Left ventricle myocardium inferior (tissue), 1 donor: ENCODE measurements at regions not wholly inside any gene's neighbourhood (a gene's known extent, or its start where the extent isn't known, plus 50 kb on each side); places are given as distances from the start of the nearest gene placed in this dataset.

Source experiments
- DNase-seq: peaks from one replicate; pipeline ENCODE4 v3.0.0-alpha.2; 2020
- H3K27ac ChIP-seq: fragments of 200-600 bp; replicated peaks from 2 replicates; pipeline ENCODE4 v1.8.0; 2021
- H3K27me3 ChIP-seq: fragments of 200-600 bp; 2 replicates; pipeline ENCODE4 v1.8.0; 2021; ENCODE audit warnings: low read depth
- H3K36me3 ChIP-seq: fragments of 200-600 bp; 2 replicates; pipeline ENCODE4 v1.8.0; 2021
- H3K4me1 ChIP-seq: fragments of 200-600 bp; 2 replicates; pipeline ENCODE4 v1.8.0; 2021
- H3K4me3 ChIP-seq: fragments of 200-600 bp; 2 replicates; pipeline ENCODE4 v1.8.0; 2021; ENCODE audit warnings: mild to moderate bottlenecking, moderate library complexity
- H3K9me3 ChIP-seq: fragments of 200-600 bp; replicated peaks from 2 replicates; pipeline ENCODE4 v1.8.0; 2021
- intact Hi-C: fragments of 100-400 bp; cut with micrococcal nuclease; formaldehyde crosslinking; loops from one replicate; pipeline ENCODE4 v1.11.0; 2022
- TF ChIP-seq, protein P1 (sequence below): fragments of 200-600 bp; IDR thresholded peaks from 2 replicates; pipeline ENCODE4 v1.8.0; 2021; ENCODE audit warnings: antibody characterized with exemption, mild to moderate bottlenecking, borderline replicate concordance
- donor health status: DM: no; HTN: yes; CAD: no; lungs with severe emphysema.

DNA sequence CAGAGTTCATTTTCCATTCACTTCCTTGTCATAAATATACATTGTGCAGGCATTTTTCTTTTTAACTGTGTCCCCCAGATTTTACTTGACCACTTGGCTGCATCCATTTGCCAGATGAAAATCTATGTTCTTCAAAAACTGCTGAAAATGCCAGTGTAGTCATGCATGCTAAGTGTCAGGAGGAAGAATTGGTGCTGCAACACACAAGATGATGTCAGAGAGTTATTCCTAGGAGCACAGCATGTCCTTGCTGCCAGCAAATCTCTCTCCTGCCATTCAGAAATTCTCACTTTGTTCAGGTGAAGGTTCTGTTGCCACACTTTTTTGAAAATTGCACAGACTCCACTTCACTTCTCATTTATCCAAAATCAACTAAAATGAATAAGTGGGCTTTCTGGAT is 106.4 kb upstream of the MAGI3 start:
- H3K4me3 ChIP-seq: no peak overlapping the region
- H3K27me3 ChIP-seq: no peaks in the 10 kb centered on the region
- TF ChIP-seq, protein P1, sequence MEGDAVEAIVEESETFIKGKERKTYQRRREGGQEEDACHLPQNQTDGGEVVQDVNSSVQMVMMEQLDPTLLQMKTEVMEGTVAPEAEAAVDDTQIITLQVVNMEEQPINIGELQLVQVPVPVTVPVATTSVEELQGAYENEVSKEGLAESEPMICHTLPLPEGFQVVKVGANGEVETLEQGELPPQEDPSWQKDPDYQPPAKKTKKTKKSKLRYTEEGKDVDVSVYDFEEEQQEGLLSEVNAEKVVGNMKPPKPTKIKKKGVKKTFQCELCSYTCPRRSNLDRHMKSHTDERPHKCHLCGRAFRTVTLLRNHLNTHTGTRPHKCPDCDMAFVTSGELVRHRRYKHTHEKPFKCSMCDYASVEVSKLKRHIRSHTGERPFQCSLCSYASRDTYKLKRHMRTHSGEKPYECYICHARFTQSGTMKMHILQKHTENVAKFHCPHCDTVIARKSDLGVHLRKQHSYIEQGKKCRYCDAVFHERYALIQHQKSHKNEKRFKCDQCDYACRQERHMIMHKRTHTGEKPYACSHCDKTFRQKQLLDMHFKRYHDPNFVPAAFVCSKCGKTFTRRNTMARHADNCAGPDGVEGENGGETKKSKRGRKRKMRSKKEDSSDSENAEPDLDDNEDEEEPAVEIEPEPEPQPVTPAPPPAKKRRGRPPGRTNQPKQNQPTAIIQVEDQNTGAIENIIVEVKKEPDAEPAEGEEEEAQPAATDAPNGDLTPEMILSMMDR: no peak
- intact Hi-C loops: no loop called here
- H3K27ac ChIP-seq: no peak overlapping the region
- no peaks in the 10 kb centered on the region for H3K4me1 ChIP-seq
- H3K36me3 ChIP-seq: no peaks in the 10 kb centered on the region
- H3K9me3 ChIP-seq: no peaks in the 10 kb centered on the region
- no peak for DNase-seq

DNA sequence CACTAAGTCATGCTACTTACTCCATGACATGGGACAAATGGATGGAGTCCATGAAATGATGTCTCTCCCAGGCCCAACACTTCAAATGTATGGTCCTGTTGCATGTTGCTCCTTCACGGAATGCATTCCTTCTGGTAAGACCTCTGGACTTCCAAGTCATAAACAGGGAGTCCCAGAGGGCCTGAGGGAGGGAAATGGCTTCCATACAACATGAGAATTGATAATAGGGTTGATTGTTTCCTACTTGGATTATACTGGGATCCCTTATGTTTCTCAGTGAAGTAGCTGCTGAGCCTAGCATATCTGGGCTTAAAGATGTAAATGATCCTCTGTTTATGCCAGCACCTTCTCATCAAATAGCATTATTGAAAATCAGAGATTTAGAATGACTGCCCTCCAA is 104.2 kb upstream of the MAGI3 start:
- H3K27me3 ChIP-seq: peaks cover 3% of the 10 kb centered on the region
- intact Hi-C loops: no loop called here
- no peak for DNase-seq
- H3K4me1 ChIP-seq: no peaks in the 10 kb centered on the region
- no peaks in the 10 kb centered on the region for H3K36me3 ChIP-seq
- TF ChIP-seq, protein P1: no peak
- H3K27ac ChIP-seq: no peak overlapping the region
- no peak overlapping the region for H3K4me3 ChIP-seq
- no peaks in the 10 kb centered on the region for H3K9me3 ChIP-seq

DNA sequence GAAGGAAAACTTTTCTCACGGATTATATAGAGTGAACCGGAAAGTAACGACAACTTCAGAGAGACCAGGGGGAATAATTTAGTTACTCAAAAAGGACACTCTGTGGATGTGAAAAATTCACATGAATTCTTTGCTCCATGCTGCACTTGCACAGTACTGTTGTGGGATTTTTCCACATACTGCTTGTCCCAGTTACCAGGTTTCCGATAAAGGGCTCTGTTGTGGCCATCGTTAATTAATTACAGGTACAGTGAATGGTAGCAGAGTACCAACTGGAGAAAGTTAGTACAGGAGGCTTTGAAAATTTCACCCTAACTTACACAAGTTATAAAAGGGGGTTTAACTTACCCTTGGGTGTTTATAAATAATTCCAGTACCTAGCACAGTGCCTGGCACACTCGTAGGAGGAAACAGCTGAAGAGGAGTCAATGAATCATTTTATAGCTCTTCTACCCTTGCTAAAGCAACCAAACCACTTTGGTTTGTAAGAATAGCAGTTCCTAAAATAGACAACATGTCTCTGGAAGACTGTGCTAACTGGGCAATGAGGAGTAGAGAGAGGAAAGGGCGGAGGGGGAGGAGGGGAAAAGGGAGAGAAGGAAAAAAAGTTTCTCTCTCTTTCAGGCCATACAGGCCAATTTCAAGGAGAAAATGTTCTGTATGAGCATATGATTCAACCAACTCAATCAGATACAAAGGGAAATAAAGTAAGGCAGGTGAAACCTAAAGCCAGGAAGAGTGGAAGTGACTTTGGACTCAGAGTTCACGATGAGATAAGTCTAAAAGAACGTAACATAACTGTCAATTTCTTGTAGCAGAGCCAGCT is 98.3 kb upstream of the MAGI3 start:
- TF ChIP-seq, protein P1: no peak
- Histone ChIP-seq H3K9me3 (no peaks in the 10 kb centered on the region), H3K4me3 (no peak overlapping the region), H3K4me1 (no peaks in the 10 kb centered on the region), H3K36me3 (no peaks in the 10 kb centered on the region), H3K27me3 (peaks cover 5% of the 10 kb centered on the region), H3K27ac (no peak overlapping the region)
- intact Hi-C loops: no loop called here
- no peak for DNase-seq

DNA sequence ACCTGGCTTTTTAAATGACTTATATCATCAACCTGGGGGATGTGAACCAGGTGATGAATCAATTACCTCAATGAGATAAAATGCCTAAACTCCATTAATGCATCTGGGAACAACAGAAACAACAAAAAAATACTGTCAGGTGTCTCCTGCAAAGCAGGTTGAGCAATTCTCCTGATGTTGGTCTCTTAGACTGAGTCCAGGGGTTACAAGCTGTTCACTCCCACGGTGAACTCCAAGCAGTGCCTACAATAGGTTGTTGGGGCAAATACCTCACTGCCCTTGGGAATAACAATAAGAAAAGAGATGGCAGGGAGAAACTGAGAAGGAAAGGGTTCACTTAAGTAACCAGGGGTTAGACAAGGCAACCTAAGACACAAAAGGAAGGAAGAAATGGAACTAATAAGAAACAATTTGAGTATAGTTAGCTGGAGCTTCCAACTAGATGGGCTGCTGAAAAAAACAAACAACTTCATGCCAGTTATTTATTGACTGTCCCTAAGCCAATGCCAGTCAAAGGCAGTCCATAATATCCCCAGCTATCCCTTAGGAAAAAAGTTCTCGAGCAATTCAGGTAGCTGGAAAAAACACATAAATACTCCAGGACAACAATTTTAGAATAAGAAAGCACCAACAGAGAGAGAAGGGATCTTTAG is 97.6 kb upstream of the MAGI3 start:
- TF ChIP-seq, protein P1: no peak
- Histone ChIP-seq H3K36me3 (no peaks in the 10 kb centered on the region), H3K9me3 (no peaks in the 10 kb centered on the region), H3K27ac (no peak overlapping the region), H3K27me3 (peaks cover 5% of the 10 kb centered on the region), H3K4me3 (no peak overlapping the region), H3K4me1 (no peaks in the 10 kb centered on the region)
- no peak for DNase-seq
- intact Hi-C loops: no loop called here

DNA sequence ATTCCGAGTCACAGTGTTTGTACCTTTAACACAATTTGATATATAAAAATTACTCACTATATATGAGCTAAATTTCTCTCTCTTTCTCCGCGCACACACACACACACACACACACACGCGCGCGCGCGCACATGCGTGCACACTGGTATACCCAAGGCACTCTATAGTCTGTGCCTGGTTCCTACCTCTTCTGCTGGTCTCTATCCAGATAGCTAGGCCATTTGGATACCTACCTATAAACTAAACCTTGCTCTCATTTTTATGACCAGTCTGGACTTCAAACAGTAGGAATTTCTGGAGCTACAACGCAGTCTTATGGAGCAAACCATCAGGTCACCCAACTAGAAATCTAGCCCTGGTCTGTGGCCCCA is 97.1 kb upstream of the MAGI3 start:
- intact Hi-C loops: no loop called here
- DNase-seq: no peak
- H3K36me3 ChIP-seq: no peaks in the 10 kb centered on the region

More for the DNA sequence above, 97.1 kb upstream of the MAGI3 start:
- H3K9me3 ChIP-seq: no peaks in the 10 kb centered on the region
- H3K27ac ChIP-seq: no peak overlapping the region
- TF ChIP-seq, protein P1: no peak
- no peak overlapping the region for H3K4me3 ChIP-seq
- no peaks in the 10 kb centered on the region for H3K4me1 ChIP-seq
- peaks cover 5% of the 10 kb centered on the region for H3K27me3 ChIP-seq
